HG03039 (cell line): ENCODE measurements at regions not wholly inside any gene's neighbourhood (a gene's known extent, or its start where the extent isn't known, plus 50 kb on each side); places are given as distances from the start of the nearest gene placed in this dataset.

ENCODE experiments used
- ATAC-seq: cut with Tn5 transposase; IDR thresholded peaks from one replicate; pipeline ENCODE4 v1.9.1; 2021; ENCODE audit warnings: mild to moderate bottlenecking, moderate library complexity; ENCODE audit not compliant: unreplicated experiment

- no peak for ATAC-seq
Measured at GRCh38 chr5:65068410-65068809, 299.7 kb downstream of the CWC27 start.

DNA sequence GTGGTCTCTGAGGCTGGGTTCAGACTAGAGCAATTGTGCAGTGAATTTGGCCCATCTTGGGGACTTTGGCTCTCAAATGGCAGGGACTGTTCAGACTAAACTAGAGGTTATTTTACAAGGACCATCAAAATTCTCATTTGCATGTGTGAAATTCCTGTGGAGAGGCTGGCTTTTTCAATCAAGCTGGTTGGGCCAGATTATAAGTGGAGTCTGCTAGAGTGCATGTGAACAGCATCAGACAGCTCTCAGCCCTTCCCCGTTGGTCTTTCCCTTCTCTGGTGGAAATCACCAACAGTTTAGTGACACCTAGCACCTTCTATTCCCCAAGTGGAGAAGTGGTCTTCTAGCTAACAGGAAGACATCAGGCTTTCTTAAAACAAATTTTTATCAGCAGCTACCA, 301.3 kb downstream of the CWC27 start:
- ATAC-seq: no peak

DNA sequence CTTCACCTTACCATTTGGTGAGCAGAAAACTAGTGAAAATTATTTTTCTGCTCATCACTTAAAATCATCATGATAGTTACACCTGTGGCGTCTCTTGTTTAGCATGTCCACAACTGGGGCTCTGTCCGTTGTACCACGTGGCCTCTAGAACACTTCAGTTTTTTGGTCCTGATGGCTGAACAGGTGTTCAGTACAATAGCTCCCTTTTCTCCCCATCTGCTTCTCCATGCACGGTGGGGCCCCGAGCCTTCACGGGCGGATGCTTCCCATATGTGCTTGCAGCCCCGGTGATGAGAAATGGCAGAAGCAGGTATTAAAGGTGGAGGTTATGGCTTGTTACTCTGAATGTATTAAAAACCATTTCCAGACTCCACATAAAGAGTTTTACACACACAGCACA, 304.1 kb downstream of the CWC27 start:
- no peak for ATAC-seq

GRCh38 chr5:65073250-65073661, 304.5 kb downstream of the CWC27 start:
- ATAC-seq: no peak

- ATAC-seq: no peak
Measured at GRCh38 chr5:65075623-65076250, 307.0 kb downstream of the CWC27 start.

GRCh38 chr5:65076251-65076869, 307.6 kb downstream of the CWC27 start:
- ATAC-seq: peak; percentile 75

DNA sequence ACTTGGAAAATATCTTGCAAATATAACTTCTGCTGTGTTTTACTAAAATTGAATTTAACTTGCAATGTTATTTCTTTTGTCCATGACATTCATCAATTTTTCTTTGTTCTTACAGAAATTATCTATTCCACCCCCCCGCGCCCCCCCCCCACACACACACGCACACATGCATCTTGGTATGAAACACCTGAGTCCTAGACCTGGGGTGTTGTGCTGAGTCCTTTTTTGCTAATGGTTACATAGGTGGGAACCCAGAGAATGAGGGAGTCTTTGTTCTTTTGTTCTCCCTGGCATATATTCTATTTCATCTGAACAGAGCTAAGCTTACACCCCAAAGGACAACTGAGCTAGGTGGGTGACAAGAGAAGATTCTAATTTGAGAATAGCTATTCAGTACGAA, 308.9 kb downstream of the CWC27 start:
- no peak for ATAC-seq

DNA sequence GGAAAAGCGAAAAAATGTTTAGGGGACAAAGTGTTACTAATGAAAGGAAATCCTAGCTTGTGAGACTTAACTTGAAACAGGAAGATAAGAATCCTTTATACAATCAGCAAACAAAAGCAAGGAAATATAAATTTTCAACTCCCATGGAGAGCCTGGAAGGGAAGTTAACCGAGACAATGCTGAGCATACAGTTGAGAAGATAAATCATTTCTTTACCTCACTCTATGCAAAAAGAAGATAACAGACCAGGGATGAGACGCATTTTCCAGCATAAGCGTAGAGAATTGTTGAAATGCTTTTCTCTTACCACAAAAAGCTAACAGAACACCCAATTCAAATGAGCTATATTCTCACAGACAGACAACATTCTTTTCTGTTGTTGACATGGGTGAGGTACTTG, 309.6 kb downstream of the CWC27 start:
- no peak for ATAC-seq

GRCh38 chr5:65081071-65081470, 312.3 kb downstream of the CWC27 start:
- no peak for ATAC-seq

GRCh38 chr5:65084795-65085515, 316.2 kb downstream of the CWC27 start:
- ATAC-seq: no peak

DNA sequence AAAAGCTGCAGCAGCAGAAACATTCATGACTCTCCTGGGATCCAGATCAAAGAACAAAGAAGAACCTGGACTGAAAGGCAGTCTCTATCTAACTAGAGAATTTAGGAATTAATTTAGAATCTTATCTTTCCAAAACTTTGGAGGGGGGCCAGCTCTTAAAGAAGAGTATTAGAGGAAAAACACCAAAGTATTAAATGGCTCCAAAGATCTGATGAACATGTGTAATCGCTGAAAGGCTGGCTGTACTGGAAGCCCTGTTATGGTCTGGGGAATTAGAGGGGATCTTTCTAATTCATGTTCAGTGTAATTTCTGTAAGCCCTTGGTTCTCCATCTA, 316.8 kb downstream of the CWC27 start:
- no peak for ATAC-seq

GRCh38 chr5:65086234-65086890, 317.6 kb downstream of the CWC27 start:
- no peak for ATAC-seq

- ATAC-seq: no peak
Measured at GRCh38 chr5:65087154-65087553, 318.4 kb downstream of the CWC27 start.

GRCh38 chr5:65094279-65094678, 325.5 kb downstream of the CWC27 start:
- ATAC-seq: no peak

DNA sequence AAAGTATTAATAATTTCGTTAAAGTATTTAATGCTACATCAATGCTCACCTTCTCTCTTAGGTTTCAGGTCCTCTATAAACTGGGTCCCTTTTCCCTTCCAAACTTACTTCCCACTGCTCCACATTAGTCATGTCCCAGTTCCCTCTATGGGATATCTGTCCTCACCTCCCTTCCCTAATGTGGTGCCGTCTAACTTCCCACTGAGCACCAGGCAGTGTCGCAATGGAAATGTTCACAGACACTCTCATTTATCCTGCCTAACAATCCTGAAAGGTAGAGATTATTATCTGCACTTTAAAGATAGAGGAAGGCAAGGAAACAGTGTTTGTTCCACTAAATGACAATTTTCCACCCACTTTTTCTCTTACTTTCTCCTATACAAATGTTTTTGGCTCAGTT, 329.7 kb downstream of the CWC27 start:
- ATAC-seq: no peak
